ENCODE measurements at regions not wholly inside any gene's neighbourhood (a gene's known extent, or its start where the extent isn't known, plus 50 kb on each side); places are given as distances from the start of the nearest gene placed in this dataset.
A peak's percentile ranks its signal among the peaks of the same experiment; 100 is the strongest.

DNA sequence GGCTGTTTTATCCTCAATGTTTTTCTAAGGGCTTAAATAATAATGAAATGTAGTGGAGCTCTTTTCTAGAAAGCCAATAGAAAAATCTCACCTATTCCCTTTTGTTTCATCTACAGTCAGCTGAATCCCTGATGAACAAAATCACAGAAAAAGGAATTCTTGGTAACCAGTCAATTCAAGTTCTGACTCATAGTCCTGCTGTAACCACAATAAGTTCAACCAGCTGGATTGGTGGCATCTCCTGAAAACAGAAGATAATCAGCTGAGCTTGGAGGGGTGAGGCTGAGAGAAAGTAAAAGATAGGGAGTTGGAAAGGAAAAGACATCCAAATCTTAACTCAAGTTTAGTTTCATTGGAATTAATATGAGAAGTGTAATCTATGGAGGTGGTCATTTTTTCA, 772.1 kb downstream of the CCSER2 start:
- no peak for TF ChIP-seq ZNF335 (tag by site-specific recombination; conservative IDR thresholded peaks at IDR 0.05)
- Histone ChIP-seq H3K4me3 (ENCODE audit: low read depth, low read length) (no peak overlapping the region), H3K36me3 (ENCODE audit: control insufficient read depth in 2 of 2, insufficient read depth in 1 of 2, low read length in 2 of 2) (no peaks in the 10 kb centered on the region), H3K9me3 (ENCODE audit: control insufficient read depth, insufficient read depth, low read depth, low read length) (no peaks in the 10 kb centered on the region), H3K4me1 (ENCODE audit: control insufficient read depth, insufficient read depth, low read length) (no peaks in the 10 kb centered on the region), H3K27ac (ENCODE audit: extremely low read depth, low read depth, low read length) (no peak overlapping the region)
- ChIA-PET CTCF (interaction anchor here (0.6 kb wide), 2 partner anchors 50 to 171 kb away, joined by 5 to 7 read pairs; no protein-coding TSS in a partner anchor), POLR2A (no interaction called here)

DNA sequence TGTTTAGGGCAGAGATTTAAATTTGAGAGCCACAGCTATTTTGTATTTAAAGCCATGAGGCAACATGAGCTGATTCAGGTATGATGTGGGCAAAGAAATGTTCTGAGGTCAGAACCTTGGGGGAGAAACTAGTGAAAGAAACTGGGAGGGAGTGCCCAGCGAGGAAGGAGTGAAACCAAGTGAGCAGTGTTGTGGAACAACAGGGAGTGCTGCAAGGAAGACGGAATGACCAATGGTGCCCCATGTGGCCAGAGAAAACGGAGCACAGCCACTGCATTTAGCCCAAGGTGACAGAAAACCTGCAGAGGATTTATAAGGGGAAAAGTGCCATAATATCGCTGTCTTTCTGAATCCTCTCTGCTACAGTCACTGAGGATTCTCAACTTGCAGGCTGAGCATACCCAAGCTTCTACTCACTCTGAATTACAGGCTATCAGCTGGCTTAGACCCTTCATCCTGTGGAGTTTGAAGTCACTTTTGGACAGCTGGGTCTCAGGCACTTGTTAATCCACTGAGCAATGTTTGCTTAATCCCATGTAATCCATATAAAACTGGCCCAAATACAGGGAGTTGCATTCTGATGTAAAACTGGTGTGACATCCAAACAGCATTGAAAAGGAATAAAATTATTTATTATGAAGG, 777.3 kb downstream of the CCSER2 start:
- H3K27ac ChIP-seq (ENCODE audit: extremely low read depth, low read depth, low read length), result no peak overlapping the region
- ChIA-PET CTCF (interaction anchor here (0.8 to 1.0 kb wide), 3 partner anchors 11 to 197 kb away, joined by 3 read pairs; no protein-coding TSS in a partner anchor), POLR2A (interaction anchor here (0.6 kb wide), 1 partner anchor 640 kb away, joined by 5 read pairs; no protein-coding TSS in a partner anchor)
- H3K9me3 ChIP-seq (ENCODE audit: control insufficient read depth, insufficient read depth, low read depth, low read length), result no peaks in the 10 kb centered on the region
- H3K36me3 ChIP-seq (ENCODE audit: control insufficient read depth in 2 of 2, insufficient read depth in 1 of 2, low read length in 2 of 2), result no peaks in the 10 kb centered on the region
- no peak overlapping the region for H3K4me3 ChIP-seq (ENCODE audit: low read depth, low read length)
- H3K4me1 ChIP-seq (ENCODE audit: control insufficient read depth, insufficient read depth, low read length), result no peaks in the 10 kb centered on the region
- 0 out of 2 replicates have a peak, but pooled peaks have one; percentile 22 for TF ChIP-seq TRIM28 (IDR thresholded peaks at IDR 0.05; ENCODE audit: borderline replicate concordance, low read length)
- peak; percentile 38; the same call in 1 of the 2 replicates for TF ChIP-seq ZNF341 (tag by site-specific recombination; IDR thresholded peaks at IDR 0.05; ENCODE audit: low read depth)
- TF ChIP-seq, protein P1, sequence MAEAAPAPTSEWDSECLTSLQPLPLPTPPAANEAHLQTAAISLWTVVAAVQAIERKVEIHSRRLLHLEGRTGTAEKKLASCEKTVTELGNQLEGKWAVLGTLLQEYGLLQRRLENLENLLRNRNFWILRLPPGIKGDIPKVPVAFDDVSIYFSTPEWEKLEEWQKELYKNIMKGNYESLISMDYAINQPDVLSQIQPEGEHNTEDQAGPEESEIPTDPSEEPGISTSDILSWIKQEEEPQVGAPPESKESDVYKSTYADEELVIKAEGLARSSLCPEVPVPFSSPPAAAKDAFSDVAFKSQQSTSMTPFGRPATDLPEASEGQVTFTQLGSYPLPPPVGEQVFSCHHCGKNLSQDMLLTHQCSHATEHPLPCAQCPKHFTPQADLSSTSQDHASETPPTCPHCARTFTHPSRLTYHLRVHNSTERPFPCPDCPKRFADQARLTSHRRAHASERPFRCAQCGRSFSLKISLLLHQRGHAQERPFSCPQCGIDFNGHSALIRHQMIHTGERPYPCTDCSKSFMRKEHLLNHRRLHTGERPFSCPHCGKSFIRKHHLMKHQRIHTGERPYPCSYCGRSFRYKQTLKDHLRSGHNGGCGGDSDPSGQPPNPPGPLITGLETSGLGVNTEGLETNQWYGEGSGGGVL (tag by site-specific recombination; IDR thresholded peaks at IDR 0.05), result no peak
- TF ChIP-seq ZNF658 (tag by site-specific recombination; IDR thresholded peaks at IDR 0.05), result no peak
- no peak for TF ChIP-seq ZNF510 (tag by site-specific recombination; IDR thresholded peaks at IDR 0.05; ENCODE audit: insufficient replicate concordance)
- TF ChIP-seq ZNF76 (tag by site-specific recombination; IDR thresholded peaks at IDR 0.05; ENCODE audit: borderline replicate concordance, low read depth), result no peak
- TF ChIP-seq, protein P2, sequence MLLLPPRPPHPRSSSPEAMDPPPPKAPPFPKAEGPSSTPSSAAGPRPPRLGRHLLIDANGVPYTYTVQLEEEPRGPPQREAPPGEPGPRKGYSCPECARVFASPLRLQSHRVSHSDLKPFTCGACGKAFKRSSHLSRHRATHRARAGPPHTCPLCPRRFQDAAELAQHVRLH (tag by site-specific recombination; IDR thresholded peaks at IDR 0.05), result no peak
- TF ChIP-seq, protein P3, sequence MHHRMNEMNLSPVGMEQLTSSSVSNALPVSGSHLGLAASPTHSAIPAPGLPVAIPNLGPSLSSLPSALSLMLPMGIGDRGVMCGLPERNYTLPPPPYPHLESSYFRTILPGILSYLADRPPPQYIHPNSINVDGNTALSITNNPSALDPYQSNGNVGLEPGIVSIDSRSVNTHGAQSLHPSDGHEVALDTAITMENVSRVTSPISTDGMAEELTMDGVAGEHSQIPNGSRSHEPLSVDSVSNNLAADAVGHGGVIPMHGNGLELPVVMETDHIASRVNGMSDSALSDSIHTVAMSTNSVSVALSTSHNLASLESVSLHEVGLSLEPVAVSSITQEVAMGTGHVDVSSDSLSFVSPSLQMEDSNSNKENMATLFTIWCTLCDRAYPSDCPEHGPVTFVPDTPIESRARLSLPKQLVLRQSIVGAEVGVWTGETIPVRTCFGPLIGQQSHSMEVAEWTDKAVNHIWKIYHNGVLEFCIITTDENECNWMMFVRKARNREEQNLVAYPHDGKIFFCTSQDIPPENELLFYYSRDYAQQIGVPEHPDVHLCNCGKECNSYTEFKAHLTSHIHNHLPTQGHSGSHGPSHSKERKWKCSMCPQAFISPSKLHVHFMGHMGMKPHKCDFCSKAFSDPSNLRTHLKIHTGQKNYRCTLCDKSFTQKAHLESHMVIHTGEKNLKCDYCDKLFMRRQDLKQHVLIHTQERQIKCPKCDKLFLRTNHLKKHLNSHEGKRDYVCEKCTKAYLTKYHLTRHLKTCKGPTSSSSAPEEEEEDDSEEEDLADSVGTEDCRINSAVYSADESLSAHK (tag by site-specific recombination; IDR thresholded peaks at IDR 0.05), result no peak

DNA sequence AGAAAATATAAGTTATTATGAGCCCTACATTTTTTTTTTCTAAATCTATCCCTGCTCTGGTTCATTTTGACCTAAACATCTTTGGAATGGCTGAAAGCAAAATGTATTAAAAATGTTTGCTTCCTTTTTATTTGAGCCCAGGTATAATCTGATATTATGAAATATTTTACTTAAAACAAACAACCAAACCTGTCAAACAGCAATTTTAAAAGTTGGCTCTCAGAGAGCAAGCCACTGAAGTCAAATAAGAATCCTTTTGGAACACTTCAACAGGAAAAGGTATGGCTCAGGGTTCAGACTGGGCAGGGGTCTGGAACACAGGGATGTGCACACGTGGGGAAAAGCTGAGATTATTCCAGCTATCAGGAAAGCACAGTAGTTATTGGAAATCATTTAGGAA, 782.9 kb downstream of the CCSER2 start:
- ChIA-PET POLR2A (no interaction called here), CTCF (interaction anchor here (1.2 kb wide), 1 partner anchor 23 kb away, joined by 5 read pairs; no protein-coding TSS in a partner anchor)
- no peaks in the 10 kb centered on the region for H3K4me1 ChIP-seq (ENCODE audit: control insufficient read depth, insufficient read depth, low read length)
- H3K4me3 ChIP-seq (ENCODE audit: low read depth, low read length), result no peak overlapping the region
- no peaks in the 10 kb centered on the region for H3K9me3 ChIP-seq (ENCODE audit: control insufficient read depth, insufficient read depth, low read depth, low read length)
- H3K36me3 ChIP-seq (ENCODE audit: control insufficient read depth in 2 of 2, insufficient read depth in 1 of 2, low read length in 2 of 2), result no peaks in the 10 kb centered on the region
- H3K27ac ChIP-seq (ENCODE audit: extremely low read depth, low read depth, low read length), result no peak overlapping the region
- TF ChIP-seq ZNF391 (tag by site-specific recombination; IDR thresholded peaks at IDR 0.05; ENCODE audit: borderline replicate concordance, low read depth) (no peak), ZNF202 (tag by site-specific recombination; IDR thresholded peaks at IDR 0.05; ENCODE audit: borderline replicate concordance) (no peak), ZNF10 (tag by site-specific recombination; IDR thresholded peaks at IDR 0.05) (no peak), TCF7L2 (IDR thresholded peaks at IDR 0.05; ENCODE audit: borderline replicate concordance, low read depth, low read length) (no peak), ZNF138 (tag by site-specific recombination; IDR thresholded peaks at IDR 0.05; ENCODE audit: borderline replicate concordance) (no peak), ZNF768 (tag by site-specific recombination; IDR thresholded peaks at IDR 0.05) (no peak), ZNF184 (tag by site-specific recombination; IDR thresholded peaks at IDR 0.05) (no peak)
- TF ChIP-seq, protein P4, sequence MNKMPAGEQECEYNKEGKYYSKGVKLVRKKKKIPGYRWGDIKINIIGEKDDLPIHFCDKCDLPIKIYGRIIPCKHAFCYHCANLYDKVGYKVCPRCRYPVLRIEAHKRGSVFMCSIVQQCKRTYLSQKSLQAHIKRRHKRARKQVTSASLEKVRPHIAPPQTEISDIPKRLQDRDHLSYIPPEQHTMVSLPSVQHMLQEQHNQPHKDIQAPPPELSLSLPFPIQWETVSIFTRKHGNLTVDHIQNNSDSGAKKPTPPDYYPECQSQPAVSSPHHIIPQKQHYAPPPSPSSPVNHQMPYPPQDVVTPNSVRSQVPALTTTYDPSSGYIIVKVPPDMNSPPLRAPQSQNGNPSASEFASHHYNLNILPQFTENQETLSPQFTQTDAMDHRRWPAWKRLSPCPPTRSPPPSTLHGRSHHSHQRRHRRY (tag by site-specific recombination; IDR thresholded peaks at IDR 0.05), result no peak
